Fibroblast of lung (primary cell): ENCODE measurements at regions not wholly inside any gene's neighbourhood (a gene's known extent, or its start where the extent isn't known, plus 50 kb on each side); places are given as distances from the start of the nearest gene placed in this dataset.

Experiments used
- EZH2 ChIP-seq: IDR thresholded peaks from 2 replicates; pipeline ENCODE4 v1.5.1; 2012; ENCODE audit warnings: low read length, control low read depth, mild to moderate bottlenecking; ENCODE audit errors: missing control alignments
- TF ChIP-seq, protein P1 (sequence below), 2 donors: IDR thresholded peaks in 1 of 2; conservative IDR thresholded peaks in 1 of 2; 1 replicate in 1 of 2; 2 replicates in 1 of 2; pipeline ENCODE4 v1.5.1; 2011 to 2012; ENCODE audit warnings: low read length in 2 of 2, control low read depth in 1 of 2, inconsistent platforms in 1 of 2, low read depth in 1 of 2, mild to moderate bottlenecking in 1 of 2

DNA sequence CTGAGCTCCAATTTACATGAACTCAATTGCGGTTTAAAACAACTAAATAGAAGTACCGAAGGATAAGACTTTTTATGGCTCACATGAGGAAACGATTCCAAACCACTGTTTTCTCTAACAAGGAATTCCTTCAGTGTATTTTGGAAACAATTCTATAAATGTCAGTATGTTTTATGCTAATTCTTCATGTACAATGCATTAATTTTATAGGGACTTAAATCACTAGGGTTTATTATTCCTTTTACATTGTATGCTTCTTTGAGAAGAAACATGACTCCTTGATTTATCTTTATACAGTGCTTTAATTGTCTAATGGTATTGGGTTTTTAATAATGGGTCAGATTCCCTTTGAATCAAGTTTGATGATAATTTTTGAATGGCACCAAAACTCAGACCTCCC lies 566.8 kb downstream of the EPHA4 start:
- TF ChIP-seq, protein P1, sequence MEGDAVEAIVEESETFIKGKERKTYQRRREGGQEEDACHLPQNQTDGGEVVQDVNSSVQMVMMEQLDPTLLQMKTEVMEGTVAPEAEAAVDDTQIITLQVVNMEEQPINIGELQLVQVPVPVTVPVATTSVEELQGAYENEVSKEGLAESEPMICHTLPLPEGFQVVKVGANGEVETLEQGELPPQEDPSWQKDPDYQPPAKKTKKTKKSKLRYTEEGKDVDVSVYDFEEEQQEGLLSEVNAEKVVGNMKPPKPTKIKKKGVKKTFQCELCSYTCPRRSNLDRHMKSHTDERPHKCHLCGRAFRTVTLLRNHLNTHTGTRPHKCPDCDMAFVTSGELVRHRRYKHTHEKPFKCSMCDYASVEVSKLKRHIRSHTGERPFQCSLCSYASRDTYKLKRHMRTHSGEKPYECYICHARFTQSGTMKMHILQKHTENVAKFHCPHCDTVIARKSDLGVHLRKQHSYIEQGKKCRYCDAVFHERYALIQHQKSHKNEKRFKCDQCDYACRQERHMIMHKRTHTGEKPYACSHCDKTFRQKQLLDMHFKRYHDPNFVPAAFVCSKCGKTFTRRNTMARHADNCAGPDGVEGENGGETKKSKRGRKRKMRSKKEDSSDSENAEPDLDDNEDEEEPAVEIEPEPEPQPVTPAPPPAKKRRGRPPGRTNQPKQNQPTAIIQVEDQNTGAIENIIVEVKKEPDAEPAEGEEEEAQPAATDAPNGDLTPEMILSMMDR (conservative IDR thresholded peaks at IDR 0.05 in 1 of 2, IDR thresholded peaks at IDR 0.05 in 1 of 2; ENCODE audit: low read depth in 1 of 2, low read length in 2 of 2) = no peak
- no peak for TF ChIP-seq EZH2
